Activated CD8-positive, alpha-beta memory T cell treated with anti-CD3 and anti-CD28 coated beads for 36 hours (primary cell): ENCODE measurements at regions not wholly inside any gene's neighbourhood (a gene's known extent, or its start where the extent isn't known, plus 50 kb on each side); places are given as distances from the start of the nearest gene placed in this dataset.

Experiments
- CTCF ChIA-PET: fragments of 350-600 bp; sonication (Branson Sonifier 250); formaldehyde crosslinking; loops from one replicate; lab custom pipeline; 2021; ENCODE audit warnings: antibody characterized with exemption; lab: Charles Lee
- POLR2A ChIA-PET: fragments of 350-600 bp; sonication (Branson Sonifier 250); formaldehyde crosslinking; loops from one replicate; lab custom pipeline; 2021; ENCODE audit warnings: antibody characterized with exemption; lab: Charles Lee

GRCh38 chr17:33506889-33507650, 214.0 kb upstream of the ASIC2 start:
- ChIA-PET CTCF (no interaction called here), POLR2A (no interaction called here)

GRCh38 chr17:33508215-33508614, 215.1 kb upstream of the ASIC2 start:
- ChIA-PET CTCF (no interaction called here), POLR2A (no interaction called here)

GRCh38 chr17:33509331-33509730, 216.2 kb upstream of the ASIC2 start:
- CTCF ChIA-PET: no interaction called here
- POLR2A ChIA-PET: no interaction called here

GRCh38 chr17:33511670-33512069, 218.6 kb upstream of the ASIC2 start:
- ChIA-PET CTCF (no interaction called here), POLR2A (no interaction called here)

GRCh38 chr17:33512113-33512512, 219.0 kb upstream of the ASIC2 start:
- ChIA-PET CTCF (no interaction called here), POLR2A (no interaction called here)

GRCh38 chr17:33513769-33514168, 220.7 kb upstream of the ASIC2 start:
- ChIA-PET CTCF (no interaction called here), POLR2A (no interaction called here)

GRCh38 chr17:33514369-33514768, 221.3 kb upstream of the ASIC2 start:
- ChIA-PET POLR2A (no interaction called here), CTCF (no interaction called here)

GRCh38 chr17:33515974-33516373, 222.9 kb upstream of the ASIC2 start:
- CTCF ChIA-PET: no interaction called here
- POLR2A ChIA-PET: no interaction called here

GRCh38 chr17:33516645-33517044, 223.6 kb upstream of the ASIC2 start:
- CTCF ChIA-PET: no interaction called here
- POLR2A ChIA-PET: no interaction called here

- POLR2A ChIA-PET: no interaction called here
- CTCF ChIA-PET: no interaction called here
Observed at GRCh38 chr17:33517746-33518145, 224.7 kb upstream of the ASIC2 start.

- CTCF ChIA-PET: interaction anchor here (0.8 kb wide), 1 partner anchor 155 kb away, joined by 3 read pairs; no protein-coding TSS in a partner anchor
Observed at GRCh38 chr17:33519692-33520091, 226.6 kb upstream of the ASIC2 start.

GRCh38 chr17:33520426-33521330, 227.6 kb upstream of the ASIC2 start:
- CTCF ChIA-PET: interaction anchor here (0.8 to 1.1 kb wide), 2 partner anchors 109 to 154 kb away, joined by 3 read pairs; no protein-coding TSS in a partner anchor
- POLR2A ChIA-PET: no interaction called here

More at GRCh38 chr17:33519692-33520091, 226.6 kb upstream of the ASIC2 start:
- POLR2A ChIA-PET: no interaction called here

GRCh38 chr17:33521784-33522183, 228.7 kb upstream of the ASIC2 start:
- CTCF ChIA-PET: interaction anchor here (1.0 kb wide), 1 partner anchor 229 kb away, joined by 3 read pairs; no protein-coding TSS in a partner anchor
- POLR2A ChIA-PET: no interaction called here

- ChIA-PET CTCF (no interaction called here), POLR2A (no interaction called here)
Observed at GRCh38 chr17:33522623-33523022, 229.5 kb upstream of the ASIC2 start.

- CTCF ChIA-PET: no interaction called here
- POLR2A ChIA-PET: no interaction called here
Observed at GRCh38 chr17:33523577-33523981, 230.5 kb upstream of the ASIC2 start.

- CTCF ChIA-PET: no interaction called here
- POLR2A ChIA-PET: no interaction called here
Observed at GRCh38 chr17:33525186-33525585, 232.1 kb upstream of the ASIC2 start.

GRCh38 chr17:33526717-33527116, 233.6 kb upstream of the ASIC2 start:
- ChIA-PET POLR2A (no interaction called here), CTCF (interaction anchor here (0.6 kb wide), 1 partner anchor 151 kb away, joined by 4 read pairs; no protein-coding TSS in a partner anchor)

GRCh38 chr17:33527290-33527689, 234.2 kb upstream of the ASIC2 start:
- CTCF ChIA-PET: interaction anchor here (0.6 kb wide), 1 partner anchor 151 kb away, joined by 4 read pairs; no protein-coding TSS in a partner anchor
- POLR2A ChIA-PET: no interaction called here

- ChIA-PET CTCF (no interaction called here), POLR2A (no interaction called here)
Observed at GRCh38 chr17:33528846-33529245, 235.8 kb upstream of the ASIC2 start.

GRCh38 chr17:33529816-33530215, 236.7 kb upstream of the ASIC2 start:
- CTCF ChIA-PET: no interaction called here
- POLR2A ChIA-PET: no interaction called here
